ENCODE measurements at regions not wholly inside any gene's neighbourhood (a gene's known extent, or its start where the extent isn't known, plus 50 kb on each side); places are given as distances from the start of the nearest gene placed in this dataset.

DNA sequence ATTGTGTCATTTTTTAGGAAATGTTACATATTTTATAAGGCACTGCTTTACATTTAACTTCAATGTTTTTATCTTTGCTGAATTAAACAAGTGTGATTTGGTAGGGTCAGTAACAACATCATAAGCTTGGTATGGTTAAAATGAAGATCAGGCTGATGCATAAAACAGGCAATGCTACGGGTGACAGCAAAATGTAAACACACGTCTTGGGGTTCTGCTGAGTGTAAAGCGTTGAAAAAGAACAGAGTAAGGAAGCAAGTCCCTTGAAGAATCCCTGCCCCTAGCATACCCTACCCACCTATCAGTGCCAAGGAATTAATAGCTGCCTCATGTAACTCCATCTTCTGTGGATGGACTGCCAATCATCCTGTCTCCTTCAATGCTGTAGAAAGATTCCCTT is 157.0 kb downstream of the CBLL2 start:
- no peak for TF ChIP-seq POLR2AphosphoS5 (IDR thresholded peaks at IDR 0.05)
- TF ChIP-seq, protein P1, sequence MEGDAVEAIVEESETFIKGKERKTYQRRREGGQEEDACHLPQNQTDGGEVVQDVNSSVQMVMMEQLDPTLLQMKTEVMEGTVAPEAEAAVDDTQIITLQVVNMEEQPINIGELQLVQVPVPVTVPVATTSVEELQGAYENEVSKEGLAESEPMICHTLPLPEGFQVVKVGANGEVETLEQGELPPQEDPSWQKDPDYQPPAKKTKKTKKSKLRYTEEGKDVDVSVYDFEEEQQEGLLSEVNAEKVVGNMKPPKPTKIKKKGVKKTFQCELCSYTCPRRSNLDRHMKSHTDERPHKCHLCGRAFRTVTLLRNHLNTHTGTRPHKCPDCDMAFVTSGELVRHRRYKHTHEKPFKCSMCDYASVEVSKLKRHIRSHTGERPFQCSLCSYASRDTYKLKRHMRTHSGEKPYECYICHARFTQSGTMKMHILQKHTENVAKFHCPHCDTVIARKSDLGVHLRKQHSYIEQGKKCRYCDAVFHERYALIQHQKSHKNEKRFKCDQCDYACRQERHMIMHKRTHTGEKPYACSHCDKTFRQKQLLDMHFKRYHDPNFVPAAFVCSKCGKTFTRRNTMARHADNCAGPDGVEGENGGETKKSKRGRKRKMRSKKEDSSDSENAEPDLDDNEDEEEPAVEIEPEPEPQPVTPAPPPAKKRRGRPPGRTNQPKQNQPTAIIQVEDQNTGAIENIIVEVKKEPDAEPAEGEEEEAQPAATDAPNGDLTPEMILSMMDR (IDR thresholded peaks at IDR 0.05) = no peak
- no peak for TF ChIP-seq POLR2A (IDR thresholded peaks at IDR 0.05)
- no peak for TF ChIP-seq EP300 (IDR thresholded peaks at IDR 0.05)
